Body of pancreas (tissue), 4 donors: ENCODE measurements at regions not wholly inside any gene's neighbourhood (a gene's known extent, or its start where the extent isn't known, plus 50 kb on each side); places are given as distances from the start of the nearest gene placed in this dataset.
"Not testable (repeated sequence)": the region's sequence is repeated elsewhere in the genome, so short reads cannot be mapped to it uniquely, and the experiment has no call there.

Experiments
- ATAC-seq: fragments of 150-250 bp; one replicate; pipeline ENCODE4 v1.9.1; 2016
- DNase-seq, 4 donors: peaks; one replicate each; pipeline ENCODE4 v3.0.0-alpha.2; 2019
- H3K27ac ChIP-seq, 4 donors: fragments of 200-600 bp; sonication (generic); 1 replicate in 3 of 4; 2 replicates in 1 of 4; pipeline versions ENCODE4 v1.5.1 to v1.6.1; 2016 to 2019; ENCODE audit warnings: mild to moderate bottlenecking in 1 of 4, mixed read lengths in 1 of 4, moderate library complexity in 1 of 4
- H3K27me3 ChIP-seq, 2 donors: fragments of 200-600 bp; sonication (generic); one replicate each; pipeline ENCODE4 v1.6.0; 2016; ENCODE audit warnings: mild to moderate bottlenecking in 1 of 2
- H3K36me3 ChIP-seq, 2 donors: fragments of 200-600 bp; sonication (generic); replicated peaks in 1 of 2; 2 replicates each; pipeline ENCODE4 v1.5.1; 2016; ENCODE audit warnings: low read depth in 2 of 2; ENCODE audit not compliant: insufficient read depth in 1 of 2
- H3K4me1 ChIP-seq: fragments of 200-600 bp; sonication (generic); one replicate; pipeline ENCODE4 v1.6.0; 2016
- H3K4me3 ChIP-seq, 2 donors: fragments of 200-600 bp; sonication (generic); 1 replicate in 1 of 2; 2 replicates in 1 of 2; pipeline ENCODE4 v1.5.1; 2016 to 2019
- H3K9me3 ChIP-seq, 3 donors: fragments of 200-600 bp; sonication (generic); 1 replicate in 2 of 3; 2 replicates in 1 of 3; pipeline ENCODE4 v1.5.1; 2016
- POLR2A ChIP-seq, 3 donors: fragments of 450-650 bp; IDR thresholded peaks; one replicate each; pipeline ENCODE4 v1.6.1; 2016; ENCODE audit warnings: antibody characterized with exemption in 3 of 3, mild to moderate bottlenecking in 2 of 3
- WGBS, 2 donors: methylation state at CpG; one replicate each; pipeline ENCODE4 v1.1.5; 2017; 5-methylcytosine and 5-hydroxymethylcytosine counted together
- intact Hi-C: fragments of 100-400 bp; cut with DNase I; formaldehyde crosslinking; loops from one replicate; pipeline ENCODE4 v1.15.1; 2023
- TF ChIP-seq, protein P1 (sequence below), 7 experiments: fragments of 450-650 bp in 4 of 7; fragments of 200-600 bp in 3 of 7; sonication (generic) in 3 of 7; IDR thresholded peaks; one replicate each; pipeline ENCODE4 v1.5.1; 2016 to 2019; ENCODE audit warnings: antibody characterized with exemption in 7 of 7

DNA sequence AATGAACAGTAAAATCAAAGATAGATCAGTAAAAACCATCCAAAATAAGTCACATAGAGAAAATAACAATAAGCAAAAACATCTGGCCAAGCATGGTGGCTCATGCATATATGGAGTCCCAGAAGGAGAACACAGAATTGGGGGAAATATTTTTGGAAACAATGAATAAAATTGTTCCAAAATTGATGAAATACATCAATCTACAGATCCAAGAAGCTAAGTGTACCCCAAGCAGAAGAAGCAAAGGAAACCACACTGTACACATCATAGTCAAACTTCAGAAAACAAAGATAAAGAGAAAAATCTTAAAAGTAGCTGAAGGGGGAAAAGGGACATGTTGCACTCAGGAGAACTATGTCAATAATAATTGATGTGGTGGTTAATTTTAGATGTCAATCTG is 80.4 kb upstream of the RMP24 start:
- Histone ChIP-seq H3K4me1 (no peaks in the 10 kb centered on the region), H3K36me3 (no peaks in the 10 kb centered on the region), H3K27ac (no peak overlapping the region), H3K9me3 (peaks cover 0 to 10% (median 0%) of the 10 kb centered on the region in 3 donors), H3K27me3 (no peaks in the 10 kb centered on the region), H3K4me3 (no peak overlapping the region)
- no peak for ATAC-seq
- TF ChIP-seq, protein P1, sequence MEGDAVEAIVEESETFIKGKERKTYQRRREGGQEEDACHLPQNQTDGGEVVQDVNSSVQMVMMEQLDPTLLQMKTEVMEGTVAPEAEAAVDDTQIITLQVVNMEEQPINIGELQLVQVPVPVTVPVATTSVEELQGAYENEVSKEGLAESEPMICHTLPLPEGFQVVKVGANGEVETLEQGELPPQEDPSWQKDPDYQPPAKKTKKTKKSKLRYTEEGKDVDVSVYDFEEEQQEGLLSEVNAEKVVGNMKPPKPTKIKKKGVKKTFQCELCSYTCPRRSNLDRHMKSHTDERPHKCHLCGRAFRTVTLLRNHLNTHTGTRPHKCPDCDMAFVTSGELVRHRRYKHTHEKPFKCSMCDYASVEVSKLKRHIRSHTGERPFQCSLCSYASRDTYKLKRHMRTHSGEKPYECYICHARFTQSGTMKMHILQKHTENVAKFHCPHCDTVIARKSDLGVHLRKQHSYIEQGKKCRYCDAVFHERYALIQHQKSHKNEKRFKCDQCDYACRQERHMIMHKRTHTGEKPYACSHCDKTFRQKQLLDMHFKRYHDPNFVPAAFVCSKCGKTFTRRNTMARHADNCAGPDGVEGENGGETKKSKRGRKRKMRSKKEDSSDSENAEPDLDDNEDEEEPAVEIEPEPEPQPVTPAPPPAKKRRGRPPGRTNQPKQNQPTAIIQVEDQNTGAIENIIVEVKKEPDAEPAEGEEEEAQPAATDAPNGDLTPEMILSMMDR (IDR thresholded peaks at IDR 0.05): no peak
- no peak for TF ChIP-seq POLR2A (IDR thresholded peaks at IDR 0.05)
- DNase-seq: no peak
- intact Hi-C loops: no loop called here

DNA sequence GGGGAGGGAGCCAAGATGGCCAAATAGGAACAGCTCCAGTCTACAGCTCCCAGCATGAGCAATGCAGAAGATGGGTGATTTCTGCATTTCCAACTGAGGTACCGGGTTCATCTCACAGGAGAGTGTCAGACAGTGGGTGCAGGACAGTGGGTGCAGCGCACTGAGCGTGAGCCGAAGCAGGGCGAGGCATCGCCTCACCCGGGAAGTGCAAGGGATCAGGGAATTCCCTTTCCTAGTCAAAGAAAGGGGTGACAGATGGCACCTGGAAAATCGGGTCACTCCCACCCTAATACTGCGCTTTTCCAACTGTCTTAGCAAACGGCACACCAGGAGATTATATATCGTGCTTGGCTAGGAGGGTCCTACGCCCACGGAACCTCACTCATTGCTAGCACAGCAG is 75.0 kb upstream of the RMP24 start:
- H3K4me1 ChIP-seq, H3K4me3 ChIP-seq, H3K27me3 ChIP-seq, DNase-seq, H3K36me3 ChIP-seq, ATAC-seq, H3K9me3 ChIP-seq, H3K27ac ChIP-seq, intact Hi-C loops: not testable (repeated sequence)
- WGBS, 2 donors: 73% methylated on average over 8 to 13 of the region's 13 CpGs

DNA sequence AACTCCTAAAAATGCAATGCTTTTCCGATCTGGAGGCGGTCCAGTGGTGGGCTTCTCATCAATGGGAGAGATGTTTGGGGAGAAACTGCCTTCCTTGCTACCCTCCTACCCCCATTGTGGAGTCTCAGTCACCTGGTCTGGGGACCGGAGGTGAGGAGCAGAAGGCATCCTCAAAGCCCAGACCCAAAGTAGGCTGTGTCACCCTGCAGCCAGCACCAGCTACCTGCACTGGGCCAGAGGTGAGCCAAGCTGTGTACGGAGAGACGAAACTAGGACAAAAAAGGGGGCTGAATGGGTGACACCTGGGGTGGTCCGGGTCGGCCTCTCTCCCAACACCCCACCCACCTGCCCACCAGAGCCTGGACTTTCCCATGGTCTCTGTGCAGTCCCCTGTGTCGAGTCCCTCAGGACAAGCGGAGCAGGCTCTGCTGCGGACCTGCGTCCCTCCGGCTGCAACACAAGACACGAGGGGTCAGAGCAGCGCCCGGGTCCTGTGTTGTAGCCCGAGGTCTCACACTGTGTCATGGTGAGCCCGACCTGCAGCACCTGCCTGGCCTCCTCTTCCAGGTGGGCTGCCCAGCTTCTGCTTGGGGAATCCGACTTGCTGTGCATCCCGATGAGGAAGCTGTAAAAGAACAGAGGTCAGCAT is 68.0 kb upstream of the RMP24 start:
- 78 to 86% methylated on average over 4 to 19 of the region's 19 CpGs for WGBS, 2 donors
- Histone ChIP-seq H3K27me3 (no peaks in the 10 kb centered on the region), H3K27ac (no peak overlapping the region), H3K9me3 (no peaks in the 10 kb centered on the region), H3K4me3 (no peak overlapping the region), H3K4me1 (no peaks in the 10 kb centered on the region), H3K36me3 (no peaks in the 10 kb centered on the region)
- TF ChIP-seq, protein P1 (IDR thresholded peaks at IDR 0.05): no peak
- no peak for TF ChIP-seq POLR2A (IDR thresholded peaks at IDR 0.05)
- intact Hi-C loops: no loop called here
- DNase-seq: no peak
- ATAC-seq: no peak

DNA sequence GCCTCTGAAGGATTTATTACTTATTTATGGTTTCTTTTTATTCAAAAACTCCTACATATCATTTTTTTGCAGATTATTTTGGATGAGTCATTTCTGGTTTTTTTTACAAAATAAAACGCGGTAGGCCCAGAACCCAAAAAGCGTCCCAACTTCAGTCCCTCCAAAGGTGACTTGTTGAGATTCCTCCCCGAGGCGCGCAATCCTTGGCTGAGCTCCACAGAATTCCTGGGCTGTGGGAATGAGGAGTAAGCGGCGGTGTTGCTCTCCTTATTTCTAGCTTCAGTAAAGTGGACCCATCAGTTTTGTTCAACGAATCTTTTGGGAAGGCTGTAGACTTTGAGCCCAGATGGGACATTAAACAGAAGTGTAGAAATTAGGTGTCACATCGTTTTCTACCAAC is 67.0 kb upstream of the RMP24 start:
- Histone ChIP-seq H3K27ac (no peak overlapping the region), H3K36me3 (no peaks in the 10 kb centered on the region), H3K9me3 (no peaks in the 10 kb centered on the region), H3K4me1 (no peaks in the 10 kb centered on the region), H3K4me3 (no peak overlapping the region), H3K27me3 (no peaks in the 10 kb centered on the region)
- TF ChIP-seq, protein P1 (IDR thresholded peaks at IDR 0.05): no peak
- intact Hi-C loops: no loop called here
- DNase-seq (no peak), ATAC-seq (no peak)
- 86 to 88% methylated on average over 10 of the region's 10 CpGs for WGBS, 2 donors

DNA sequence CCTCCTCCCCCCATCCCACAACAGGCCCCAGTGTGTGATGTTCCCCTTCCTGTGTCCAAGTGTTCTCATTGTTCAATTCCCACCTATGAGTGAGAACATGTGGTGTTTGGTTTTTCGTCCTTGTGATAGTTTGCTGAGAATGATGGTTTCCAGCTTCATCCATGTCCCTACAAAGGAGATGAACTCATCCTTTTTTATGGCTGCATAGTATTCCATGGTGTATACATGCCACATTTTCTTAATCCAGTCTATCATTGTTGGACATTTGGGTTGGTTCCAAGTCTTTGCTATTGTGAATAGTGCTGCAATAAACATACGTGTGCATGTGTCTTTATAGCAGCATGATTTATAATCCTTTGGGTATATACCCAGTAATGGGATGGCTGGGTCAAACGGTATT is 66.2 kb upstream of the RMP24 start:
- H3K27ac ChIP-seq, H3K27me3 ChIP-seq, H3K4me1 ChIP-seq, DNase-seq, H3K9me3 ChIP-seq, ATAC-seq, intact Hi-C loops, H3K4me3 ChIP-seq, H3K36me3 ChIP-seq: not testable (repeated sequence)
- 63 to 75% methylated on average over 1 of the region's 3 CpGs for WGBS, 2 donors

DNA sequence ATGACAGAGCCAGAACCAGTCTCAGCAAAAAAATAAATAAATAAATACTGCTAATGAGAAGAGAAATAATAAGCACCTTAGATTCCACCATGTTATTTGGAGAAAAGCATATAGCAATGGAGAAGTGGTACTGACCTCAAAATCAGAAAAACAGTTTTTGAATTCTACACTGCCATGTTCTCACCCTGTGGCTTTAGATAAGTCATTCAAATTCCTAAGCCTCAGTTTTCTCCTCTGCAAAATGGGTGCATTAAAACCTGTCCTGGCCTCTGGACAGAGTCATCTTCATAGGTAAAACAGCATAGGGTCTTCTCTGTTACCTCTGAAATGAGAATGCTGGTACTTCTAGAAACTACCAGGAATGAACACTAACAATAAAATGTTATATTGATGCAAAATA is 62.2 kb upstream of the RMP24 start:
- no peak for DNase-seq
- no peak for ATAC-seq
- Histone ChIP-seq H3K9me3 (no peaks in the 10 kb centered on the region), H3K27me3 (no peaks in the 10 kb centered on the region), H3K4me1 (no peaks in the 10 kb centered on the region), H3K4me3 (no peak overlapping the region), H3K36me3 (no peaks in the 10 kb centered on the region), H3K27ac (no peak overlapping the region)
- intact Hi-C loops: no loop called here
- no peak for TF ChIP-seq POLR2A (IDR thresholded peaks at IDR 0.05)
- TF ChIP-seq, protein P1 (IDR thresholded peaks at IDR 0.05): no peak
